ENCODE measurements at regions not wholly inside any gene's neighbourhood (a gene's known extent, or its start where the extent isn't known, plus 50 kb on each side); places are given as distances from the start of the nearest gene placed in this dataset.

- DNase-seq (ENCODE audit: low read depth, low spot score) = no peak
- CTCF ChIA-PET = no interaction called here
- intact Hi-C loops (cut with micrococcal nuclease) = no loop called here
- no peak overlapping the region for H3K4me2 ChIP-seq (ENCODE audit: insufficient read depth, low read length)
- no peaks in the 10 kb centered on the region for H3K4me1 ChIP-seq (ENCODE audit: control insufficient read depth, extremely low read depth, insufficient read depth, low read length)
- dilution Hi-C loops (cut with MboI; ENCODE audit: extremely low pct_ligation_motif_present, low sequenced_read_pairs) = no loop called here
- POLR2A ChIA-PET = no interaction called here
- no peak for FAIRE-seq
- TF ChIP-seq CTCF (IDR thresholded peaks at IDR 0.05; ENCODE audit: extremely low read depth in 1 of 2, insufficient read depth in 1 of 2, low read depth in 1 of 2, low read length in 2 of 2) = no peak
- no peak for TF ChIP-seq POLR2A (IDR thresholded peaks at IDR 0.05; ENCODE audit: low read depth, low read length)
- no peak for TF ChIP-seq JUN (IDR thresholded peaks at IDR 0.05; ENCODE audit: borderline replicate concordance, insufficient read depth, insufficient read length, low read depth)
- TF ChIP-seq MYC (IDR thresholded peaks at IDR 0.05; ENCODE audit: low read depth, low read length) = no peak
- no peak for TF ChIP-seq EZH2 (IDR thresholded peaks at IDR 0.05; ENCODE audit: borderline replicate concordance, low read depth, low read length, severe bottlenecking)
- no peak for TF ChIP-seq MAX (IDR thresholded peaks at IDR 0.05; ENCODE audit: insufficient read depth, insufficient read length)
- no peak for TF ChIP-seq POLR2AphosphoS5 (IDR thresholded peaks at IDR 0.05; ENCODE audit: insufficient read depth, low read depth, low read length)
- no peak for TF ChIP-seq GATA2 (IDR thresholded peaks at IDR 0.05; ENCODE audit: insufficient read depth, insufficient read length, low read depth, low read length)
- no peak for TF ChIP-seq FOS (IDR thresholded peaks at IDR 0.05; ENCODE audit: borderline replicate concordance, insufficient read depth, low read length)
- H2AFZ ChIP-seq (ENCODE audit: low read depth, low read length) = no peak overlapping the region
- H3K27ac ChIP-seq (ENCODE audit: insufficient read depth, low read depth, low read length) = no peak overlapping the region
- H3K27me3 ChIP-seq (ENCODE audit: control insufficient read depth in 2 of 2, insufficient read depth in 2 of 2, low read length in 2 of 2) = no peaks in the 10 kb centered on the region
- H3K36me3 ChIP-seq (ENCODE audit: control insufficient read depth in 2 of 2, extremely low read depth in 1 of 2, insufficient read depth in 2 of 2, low read length in 2 of 2) = no peaks in the 10 kb centered on the region
- H3K4me3 ChIP-seq (replicated peaks in 1 of 3; ENCODE audit: insufficient read depth in 1 of 3, low read depth in 1 of 3, low read length in 3 of 3) = no peak overlapping the region
- H3K79me2 ChIP-seq (ENCODE audit: control insufficient read depth, insufficient read depth, low read length) = no peaks in the 10 kb centered on the region
- BruUV-seq (replicated peaks) = no TSS peak
- H3K9ac ChIP-seq (replicated peaks; ENCODE audit: extremely low read depth, insufficient read depth, low read length) = no peak overlapping the region
- H3K9me1 ChIP-seq (replicated peaks; ENCODE audit: control insufficient read depth, extremely low read depth, insufficient read depth, low read length) = no peaks in the 10 kb centered on the region
- no peaks in the 10 kb centered on the region for H3K9me3 ChIP-seq (replicated peaks; ENCODE audit: control insufficient read depth, insufficient read depth, low read length)
- H4K20me1 ChIP-seq (replicated peaks; ENCODE audit: control insufficient read depth, extremely low read depth, insufficient read depth, low read length) = no peaks in the 10 kb centered on the region
Observed at GRCh38 chr2:164234074-164234473, 387.2 kb downstream of the GRB14 start.

Measured in endothelial cell of umbilical vein (primary cell).